Fibroblast of pulmonary artery (primary cell): ENCODE measurements at regions not wholly inside any gene's neighbourhood (a gene's known extent, or its start where the extent isn't known, plus 50 kb on each side); places are given as distances from the start of the nearest gene placed in this dataset.
"Not testable (repeated sequence)": the region's sequence is repeated elsewhere in the genome, so short reads cannot be mapped to it uniquely, and the experiment has no call there.

Experiments
- DNase-seq: peaks from one replicate; pipeline ENCODE4 v3.0.0-alpha.2; 2010; ENCODE audit warnings: low read depth
- H3K4me3 ChIP-seq: replicated peaks from 2 replicates; pipeline ENCODE4 v1.5.1; 2011; ENCODE audit warnings: low read depth, mild to moderate bottlenecking, control low read depth, low read length, moderate library complexity
- TF ChIP-seq, protein P1 (sequence below): IDR thresholded peaks from 2 replicates; pipeline ENCODE4 v1.5.1; 2011; ENCODE audit warnings: mild to moderate bottlenecking, control low read depth, low read length, inconsistent platforms; ENCODE audit errors: missing control alignments

- TF ChIP-seq, protein P1, sequence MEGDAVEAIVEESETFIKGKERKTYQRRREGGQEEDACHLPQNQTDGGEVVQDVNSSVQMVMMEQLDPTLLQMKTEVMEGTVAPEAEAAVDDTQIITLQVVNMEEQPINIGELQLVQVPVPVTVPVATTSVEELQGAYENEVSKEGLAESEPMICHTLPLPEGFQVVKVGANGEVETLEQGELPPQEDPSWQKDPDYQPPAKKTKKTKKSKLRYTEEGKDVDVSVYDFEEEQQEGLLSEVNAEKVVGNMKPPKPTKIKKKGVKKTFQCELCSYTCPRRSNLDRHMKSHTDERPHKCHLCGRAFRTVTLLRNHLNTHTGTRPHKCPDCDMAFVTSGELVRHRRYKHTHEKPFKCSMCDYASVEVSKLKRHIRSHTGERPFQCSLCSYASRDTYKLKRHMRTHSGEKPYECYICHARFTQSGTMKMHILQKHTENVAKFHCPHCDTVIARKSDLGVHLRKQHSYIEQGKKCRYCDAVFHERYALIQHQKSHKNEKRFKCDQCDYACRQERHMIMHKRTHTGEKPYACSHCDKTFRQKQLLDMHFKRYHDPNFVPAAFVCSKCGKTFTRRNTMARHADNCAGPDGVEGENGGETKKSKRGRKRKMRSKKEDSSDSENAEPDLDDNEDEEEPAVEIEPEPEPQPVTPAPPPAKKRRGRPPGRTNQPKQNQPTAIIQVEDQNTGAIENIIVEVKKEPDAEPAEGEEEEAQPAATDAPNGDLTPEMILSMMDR, result no peak
- no peak for DNase-seq
- no peak overlapping the region for H3K4me3 ChIP-seq
Observed at GRCh38 chr11:119578521-119579191, 150.3 kb downstream of the NECTIN1 start.

GRCh38 chr11:119573858-119574257 is 150.9 kb upstream of the THY1 start:
- TF ChIP-seq, protein P1, result no peak
- no peak overlapping the region for H3K4me3 ChIP-seq
- no peak for DNase-seq

DNA sequence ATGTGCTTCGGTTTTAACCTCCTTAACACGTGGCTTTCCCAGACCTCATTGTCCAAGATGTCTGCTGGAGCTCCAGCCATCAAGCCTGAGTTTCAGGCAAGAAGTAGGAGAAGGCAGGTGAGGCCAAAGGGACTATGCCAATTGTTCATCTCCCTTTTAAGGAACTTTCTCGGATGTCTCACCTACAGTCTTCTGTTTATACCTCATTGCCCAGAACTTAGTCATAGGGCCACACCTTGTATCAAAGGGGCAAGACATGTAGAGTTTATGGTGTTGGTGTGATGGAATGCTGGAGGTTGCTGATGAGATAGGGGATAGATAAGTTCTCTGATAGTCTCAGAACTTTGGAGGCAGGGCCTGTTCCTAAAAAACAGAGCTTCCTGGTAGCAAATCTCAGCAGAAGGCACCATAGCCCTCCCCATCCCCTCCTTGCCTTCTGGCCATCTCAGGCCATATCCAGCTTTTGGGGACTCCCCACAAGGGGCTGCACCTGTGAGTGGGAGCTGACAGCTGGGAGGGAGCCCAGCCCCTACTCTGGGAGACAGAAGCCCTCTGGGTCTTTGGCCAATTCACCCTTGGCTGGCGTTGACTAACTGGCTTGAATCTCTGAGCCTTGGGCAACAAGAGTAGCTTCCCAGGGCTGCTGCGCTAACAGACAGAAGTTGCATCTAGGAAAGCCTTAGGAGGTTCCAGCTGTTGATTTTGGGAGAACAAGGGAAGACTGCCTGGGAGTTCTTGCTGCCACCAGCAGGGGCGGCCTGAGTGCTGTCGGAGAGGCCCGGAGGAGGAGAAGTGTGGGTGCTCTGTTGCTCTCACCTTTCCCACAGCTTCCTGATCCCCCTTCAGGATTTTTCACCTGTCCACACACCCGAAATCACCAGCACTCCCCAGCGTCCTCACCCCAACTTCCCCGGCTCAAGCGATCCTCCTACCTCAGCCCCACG is 149.8 kb upstream of the THY1 start:
- DNase-seq, result no peak
- H3K4me3 ChIP-seq, result no peak overlapping the region
- TF ChIP-seq, protein P1, result no peak

DNA sequence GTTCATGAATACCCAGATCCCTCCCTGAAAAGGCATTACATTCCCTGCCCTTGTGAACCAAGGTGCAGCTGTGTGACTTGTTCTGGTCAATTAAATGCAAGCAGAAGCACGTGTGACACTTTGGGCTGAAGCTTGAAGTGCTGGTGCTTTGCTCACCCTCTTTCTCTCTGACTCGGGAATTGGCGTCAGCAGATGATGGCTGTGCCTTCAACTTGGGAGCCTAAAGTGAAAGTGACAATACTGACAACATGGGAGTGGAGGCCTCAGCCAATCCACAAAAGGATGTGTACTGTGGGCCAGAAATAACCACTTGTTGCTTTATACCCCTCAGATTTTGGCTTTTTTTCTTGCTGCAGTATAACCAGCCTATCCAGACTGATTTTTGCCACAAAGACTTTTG is 148.3 kb upstream of the THY1 start:
- no peak overlapping the region for H3K4me3 ChIP-seq
- TF ChIP-seq, protein P1, result no peak
- no peak for DNase-seq

DNA sequence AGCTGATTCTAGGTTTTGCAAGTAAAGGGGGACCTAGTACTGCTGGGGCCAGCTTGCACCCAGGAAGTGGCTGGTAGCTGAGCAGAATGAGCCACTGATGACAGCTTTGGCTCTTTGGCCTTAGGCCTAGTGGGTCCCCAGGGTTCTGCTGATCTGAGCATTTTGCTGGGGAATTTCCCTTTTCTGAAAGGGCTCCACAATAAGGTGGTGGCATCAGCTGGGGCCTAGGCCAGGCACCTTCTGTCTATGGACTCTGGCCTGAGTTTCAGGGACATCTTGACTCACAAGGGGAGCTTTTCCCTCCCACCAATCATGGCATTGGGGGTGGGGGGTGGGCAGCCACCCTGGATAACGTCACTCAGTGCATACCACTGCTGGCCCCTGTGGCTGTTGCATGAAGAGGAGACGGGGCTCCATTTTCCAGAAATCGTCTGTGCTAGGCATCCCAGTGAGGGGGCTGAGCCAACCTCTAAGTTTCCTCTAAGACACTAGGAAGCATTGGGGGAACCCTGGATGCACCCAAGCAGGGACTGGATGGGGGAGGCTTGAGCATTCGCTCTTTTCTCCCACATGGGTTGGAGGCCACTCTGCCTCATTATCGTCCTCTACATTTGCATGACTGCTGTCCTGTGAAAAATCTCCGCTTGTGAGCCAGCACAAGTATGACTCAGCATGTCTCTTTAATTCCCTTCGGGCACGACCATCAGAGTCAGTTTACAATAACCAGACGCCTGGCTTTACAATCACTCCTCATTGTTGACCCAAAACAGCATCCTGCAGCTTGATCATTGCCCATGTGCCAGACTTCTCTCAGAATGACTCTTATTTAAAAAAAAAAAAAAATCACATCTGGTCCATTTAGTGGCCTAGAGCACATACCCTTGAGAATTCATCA is 145.0 kb upstream of the THY1 start:
- TF ChIP-seq, protein P1, result no peak
- no peak overlapping the region for H3K4me3 ChIP-seq
- DNase-seq, result peak; percentile 79

DNA sequence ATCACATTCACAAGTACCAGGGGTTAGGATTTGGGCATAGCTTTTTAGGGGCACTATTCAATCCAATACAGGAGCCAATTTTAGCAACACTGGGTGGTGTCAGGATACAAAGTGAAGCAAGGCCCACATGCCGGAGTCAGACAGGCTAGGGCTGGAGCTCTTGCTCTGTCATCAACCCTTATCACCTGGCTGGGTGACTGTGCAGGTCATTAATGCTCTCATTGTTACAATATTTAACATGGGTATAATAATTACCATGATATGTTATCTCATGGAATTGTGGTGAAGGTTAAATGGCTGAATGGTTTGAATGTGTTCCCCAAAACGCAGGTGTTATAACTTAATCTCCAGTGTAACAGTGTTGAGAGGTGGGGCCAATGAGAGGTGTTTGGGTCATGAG is 143.3 kb upstream of the THY1 start:
- TF ChIP-seq, protein P1, result no peak
- no peak for DNase-seq
- H3K4me3 ChIP-seq, result no peak overlapping the region

- H3K4me3 ChIP-seq, DNase-seq: not testable (repeated sequence)
Observed at GRCh38 chr11:119565693-119566092, 142.7 kb upstream of the THY1 start.
